ENCODE measurements at regions not wholly inside any gene's neighbourhood (a gene's known extent, or its start where the extent isn't known, plus 50 kb on each side); places are given as distances from the start of the nearest gene placed in this dataset.

- TF ChIP-seq CTCF (conservative IDR thresholded peaks at IDR 0.05) = no peak
- H3K27ac ChIP-seq = no peak overlapping the region
Measured at GRCh38 chr3:27535809-27536392, 51.7 kb upstream of the SLC4A7 start.

GRCh38 chr3:27533718-27534573 is 49.8 kb upstream of the SLC4A7 start:
- H3K27ac ChIP-seq = no peak overlapping the region
- TF ChIP-seq CTCF (conservative IDR thresholded peaks at IDR 0.05) = no peak

All from VCaP (cell line).